SU-DHL-6 (cell line): ENCODE measurements at regions not wholly inside any gene's neighbourhood (a gene's known extent, or its start where the extent isn't known, plus 50 kb on each side); places are given as distances from the start of the nearest gene placed in this dataset.

Experiments
- H2AFZ ChIP-seq: fragments of 200-600 bp; sonication (generic); 2 replicates; pipeline ENCODE4 v1.6.1; 2014; ENCODE audit warnings: low read depth, mild to moderate bottlenecking, moderate library complexity, mixed read lengths, antibody characterized with exemption, low read length; ENCODE audit not compliant: severe bottlenecking
- H3F3A ChIP-seq: fragments of 200-600 bp; shearing (Covaris generic); 2 replicates; pipeline ENCODE4 v1.6.0; 2016; ENCODE audit warnings: antibody characterized with exemption, mild to moderate bottlenecking; ENCODE audit not compliant: insufficient read depth
- H3K27ac ChIP-seq: fragments of 200-600 bp; sonication (generic); 2 replicates; pipeline ENCODE4 v1.5.1; 2016; ENCODE audit warnings: low read depth, mild to moderate bottlenecking, low read length, moderate library complexity, mixed read lengths
- H3K27me3 ChIP-seq: fragments of 200-600 bp; sonication (generic), shearing (Covaris generic); 2 replicates; pipeline ENCODE4 v1.6.0; 2014; ENCODE audit warnings: mild to moderate bottlenecking, low read length
- H3K36me3 ChIP-seq: fragments of 200-600 bp; sonication (generic); 2 replicates; pipeline ENCODE4 v1.6.1; 2014; ENCODE audit warnings: mild to moderate bottlenecking, low read length, mixed read lengths
- H3K4me2 ChIP-seq: fragments of 300-600, 200-600 bp; shearing (Covaris generic), sonication (generic); 2 replicates; pipeline ENCODE4 v1.6.0; 2014; ENCODE audit warnings: low read length, low read depth, mild to moderate bottlenecking; ENCODE audit not compliant: poor library complexity, severe bottlenecking
- H3K4me3 ChIP-seq: fragments of 200-600 bp; sonication (generic); 2 replicates; pipeline ENCODE4 v1.5.1; 2014; ENCODE audit warnings: antibody characterized with exemption, low read length, mild to moderate bottlenecking, mixed read lengths; ENCODE audit not compliant: insufficient read depth, poor library complexity, severe bottlenecking
- H3K79me2 ChIP-seq: fragments of 200-600 bp; sonication (generic); 2 replicates; pipeline ENCODE4 v1.6.1; 2014; ENCODE audit warnings: mild to moderate bottlenecking, low read length, moderate library complexity; ENCODE audit not compliant: insufficient read depth
- H3K9ac ChIP-seq: fragments of 200-600 bp; sonication (generic); 2 replicates; pipeline ENCODE4 v1.7.0; 2014; ENCODE audit warnings: mild to moderate bottlenecking, low read length
- H3K9me2 ChIP-seq: fragments of 200-600 bp; sonication (generic); replicated peaks from 2 replicates; pipeline ENCODE4 v1.6.1; 2014; ENCODE audit warnings: low read length; ENCODE audit not compliant: insufficient read depth
- H3K9me3 ChIP-seq: fragments of 200-600 bp; sonication (generic); 2 replicates; pipeline ENCODE4 v1.6.1; 2014; ENCODE audit warnings: low read length, mixed read lengths; ENCODE audit not compliant: insufficient read depth
- H4K20me1 ChIP-seq: fragments of 200-600 bp; sonication (generic); 2 replicates; pipeline ENCODE4 v1.6.1; 2014; ENCODE audit warnings: low read depth, mild to moderate bottlenecking, antibody characterized with exemption, low read length, moderate library complexity, mixed read lengths
- EZH2phosphoT487 ChIP-seq: fragments of 200-600 bp; sonication (generic), shearing (Covaris generic); conservative IDR thresholded peaks from 2 replicates; pipeline ENCODE4 v1.6.1; 2018; ENCODE audit warnings: mild to moderate bottlenecking, antibody characterized with exemption, low read length, moderate library complexity, mixed read lengths
- TF ChIP-seq, protein P1 (sequence below): fragments of 200-600 bp; sonication (generic); IDR thresholded peaks from one replicate; pipeline ENCODE4 v1.5.1; 2017; ENCODE audit warnings: antibody characterized with exemption, mild to moderate bottlenecking, low read length, moderate library complexity; ENCODE audit not compliant: insufficient read depth, poor library complexity, severe bottlenecking

DNA sequence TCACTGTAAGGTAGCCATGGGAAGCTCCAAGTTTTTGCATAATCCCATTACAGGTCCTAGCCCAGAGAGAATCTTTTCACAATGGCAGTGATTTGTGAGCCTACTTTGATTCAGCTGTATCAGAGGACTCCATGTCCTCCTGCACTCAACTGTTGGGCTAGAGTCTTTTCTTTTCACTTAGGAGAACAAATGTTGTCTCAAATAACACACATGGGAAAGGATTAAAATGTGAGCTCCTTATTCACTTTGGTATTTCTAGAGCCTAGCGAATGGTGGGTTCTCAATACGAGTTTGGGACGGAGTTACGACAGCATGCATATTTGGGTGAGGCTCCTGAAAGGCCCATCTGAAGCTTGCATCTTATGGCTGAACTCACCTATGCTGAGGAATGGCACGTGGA lies 183.5 kb upstream of the STEAP4 start:
- H3K4me3 ChIP-seq, result no peak overlapping the region
- H3K27me3 ChIP-seq, result 0 out of 2 replicates have a peak, but pooled peaks cover 3% of the 10 kb centered on the region
- H3K27ac ChIP-seq, result no peak overlapping the region
- H3K4me2 ChIP-seq, result no peak overlapping the region
- H3K36me3 ChIP-seq, result no peaks in the 10 kb centered on the region
- H3F3A ChIP-seq, result no peaks in the 10 kb centered on the region
- TF ChIP-seq, protein P1, sequence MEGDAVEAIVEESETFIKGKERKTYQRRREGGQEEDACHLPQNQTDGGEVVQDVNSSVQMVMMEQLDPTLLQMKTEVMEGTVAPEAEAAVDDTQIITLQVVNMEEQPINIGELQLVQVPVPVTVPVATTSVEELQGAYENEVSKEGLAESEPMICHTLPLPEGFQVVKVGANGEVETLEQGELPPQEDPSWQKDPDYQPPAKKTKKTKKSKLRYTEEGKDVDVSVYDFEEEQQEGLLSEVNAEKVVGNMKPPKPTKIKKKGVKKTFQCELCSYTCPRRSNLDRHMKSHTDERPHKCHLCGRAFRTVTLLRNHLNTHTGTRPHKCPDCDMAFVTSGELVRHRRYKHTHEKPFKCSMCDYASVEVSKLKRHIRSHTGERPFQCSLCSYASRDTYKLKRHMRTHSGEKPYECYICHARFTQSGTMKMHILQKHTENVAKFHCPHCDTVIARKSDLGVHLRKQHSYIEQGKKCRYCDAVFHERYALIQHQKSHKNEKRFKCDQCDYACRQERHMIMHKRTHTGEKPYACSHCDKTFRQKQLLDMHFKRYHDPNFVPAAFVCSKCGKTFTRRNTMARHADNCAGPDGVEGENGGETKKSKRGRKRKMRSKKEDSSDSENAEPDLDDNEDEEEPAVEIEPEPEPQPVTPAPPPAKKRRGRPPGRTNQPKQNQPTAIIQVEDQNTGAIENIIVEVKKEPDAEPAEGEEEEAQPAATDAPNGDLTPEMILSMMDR, result no peak
- no peak overlapping the region for H3K9ac ChIP-seq
- no peaks in the 10 kb centered on the region; the same call in 1 of the 2 replicates for H3K9me2 ChIP-seq
- no peaks in the 10 kb centered on the region for H3K79me2 ChIP-seq
- H3K9me3 ChIP-seq, result no peaks in the 10 kb centered on the region
- no peaks in the 10 kb centered on the region for H4K20me1 ChIP-seq
- no peak overlapping the region for H2AFZ ChIP-seq

- H3K9me2 ChIP-seq, result no peaks in the 10 kb centered on the region; the same call in 1 of the 2 replicates
- H3F3A ChIP-seq, result no peaks in the 10 kb centered on the region
- H3K9ac ChIP-seq, result no peak overlapping the region
- H3K4me3 ChIP-seq, result no peak overlapping the region
- no peak overlapping the region for H3K4me2 ChIP-seq
- no peak overlapping the region for H3K27ac ChIP-seq
- H2AFZ ChIP-seq, result no peak overlapping the region
- TF ChIP-seq, protein P1, result no peak
- no peak for TF ChIP-seq EZH2phosphoT487
- 0 out of 2 replicates have a peak, but pooled peaks cover 3% of the 10 kb centered on the region for H3K27me3 ChIP-seq
- no peaks in the 10 kb centered on the region for H4K20me1 ChIP-seq
- no peaks in the 10 kb centered on the region for H3K36me3 ChIP-seq
- no peaks in the 10 kb centered on the region for H3K79me2 ChIP-seq
- no peaks in the 10 kb centered on the region for H3K9me3 ChIP-seq
Measured at GRCh38 chr7:88485821-88486220, 179.1 kb upstream of the STEAP4 start.

GRCh38 chr7:88484551-88484950 lies 177.9 kb upstream of the STEAP4 start:
- TF ChIP-seq, protein P1, result no peak
- TF ChIP-seq EZH2phosphoT487, result no peak
- Histone ChIP-seq H3K9ac (no peak overlapping the region), H2AFZ (no peak overlapping the region), H3K9me2 (no peaks in the 10 kb centered on the region; the same call in 1 of the 2 replicates), H3K79me2 (no peaks in the 10 kb centered on the region), H3K27ac (no peak overlapping the region), H3K27me3 (0 out of 2 replicates have a peak, but pooled peaks cover 3% of the 10 kb centered on the region), H3K4me3 (no peak overlapping the region), H3K9me3 (no peaks in the 10 kb centered on the region), H4K20me1 (no peaks in the 10 kb centered on the region), H3K4me2 (no peak overlapping the region), H3F3A (no peaks in the 10 kb centered on the region), H3K36me3 (no peaks in the 10 kb centered on the region)
